Progenitor cell of endocrine pancreas (in vitro differentiated cells): ENCODE measurements at regions not wholly inside any gene's neighbourhood (a gene's known extent, or its start where the extent isn't known, plus 50 kb on each side); places are given as distances from the start of the nearest gene placed in this dataset.

Experiments
- DNase-seq: peaks from one replicate; pipeline ENCODE4 v3.0.0; 2021; ENCODE audit warnings: low spot score; ENCODE audit not compliant: unreplicated experiment
- H3K27ac Mint-ChIP-seq: 2 replicates; pipeline ENCODE4 v1.8.0; 2021; ENCODE audit warnings: mild to moderate bottlenecking, moderate library complexity, mixed read lengths
- H3K27me3 Mint-ChIP-seq: 2 replicates; pipeline ENCODE4 v1.8.0; 2021; ENCODE audit warnings: mixed read lengths
- H3K36me3 Mint-ChIP-seq: 2 replicates; pipeline ENCODE4 v1.8.0; 2022; ENCODE audit warnings: mixed read lengths; ENCODE audit not compliant: insufficient read depth
- H3K4me1 Mint-ChIP-seq: 2 replicates; pipeline ENCODE4 v1.8.0; 2021; ENCODE audit warnings: low read depth, mixed read lengths
- H3K4me3 Mint-ChIP-seq: 2 replicates; pipeline ENCODE4 v1.8.0; 2021; ENCODE audit warnings: low read depth, mild to moderate bottlenecking, moderate library complexity, mixed read lengths
- H3K9me3 Mint-ChIP-seq: 2 replicates; pipeline ENCODE4 v1.8.0; 2021; ENCODE audit warnings: low read depth, mixed read lengths
- TF ChIP-seq, protein P1 (sequence below): fragments of 200-600 bp; sonication (generic); IDR thresholded peaks from one replicate; pipeline ENCODE4 v1.5.0; 2021; ENCODE audit warnings: antibody characterized with exemption, mild to moderate bottlenecking; ENCODE audit not compliant: unreplicated experiment

DNA sequence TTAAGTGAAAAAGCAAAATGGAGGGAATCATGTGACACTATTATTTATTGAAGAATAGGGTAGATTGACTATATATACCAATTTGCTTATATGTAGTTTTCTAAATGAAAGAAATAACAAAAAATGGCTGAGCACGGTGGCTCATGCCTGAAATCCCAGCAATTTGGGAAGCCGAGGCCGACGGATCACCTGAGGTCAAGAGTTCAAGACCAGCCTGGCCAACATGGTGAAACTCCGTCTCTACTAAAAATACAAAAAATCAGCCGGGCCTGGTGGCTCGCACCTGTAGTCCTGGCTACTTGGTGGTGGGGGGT is 59.3 kb upstream of the MYCN start:
- H3K4me3 Mint-ChIP-seq = no peak overlapping the region
- H3K27me3 Mint-ChIP-seq = peaks cover 5% of the 10 kb centered on the region
- H3K36me3 Mint-ChIP-seq = no peaks in the 10 kb centered on the region
- TF ChIP-seq, protein P1, sequence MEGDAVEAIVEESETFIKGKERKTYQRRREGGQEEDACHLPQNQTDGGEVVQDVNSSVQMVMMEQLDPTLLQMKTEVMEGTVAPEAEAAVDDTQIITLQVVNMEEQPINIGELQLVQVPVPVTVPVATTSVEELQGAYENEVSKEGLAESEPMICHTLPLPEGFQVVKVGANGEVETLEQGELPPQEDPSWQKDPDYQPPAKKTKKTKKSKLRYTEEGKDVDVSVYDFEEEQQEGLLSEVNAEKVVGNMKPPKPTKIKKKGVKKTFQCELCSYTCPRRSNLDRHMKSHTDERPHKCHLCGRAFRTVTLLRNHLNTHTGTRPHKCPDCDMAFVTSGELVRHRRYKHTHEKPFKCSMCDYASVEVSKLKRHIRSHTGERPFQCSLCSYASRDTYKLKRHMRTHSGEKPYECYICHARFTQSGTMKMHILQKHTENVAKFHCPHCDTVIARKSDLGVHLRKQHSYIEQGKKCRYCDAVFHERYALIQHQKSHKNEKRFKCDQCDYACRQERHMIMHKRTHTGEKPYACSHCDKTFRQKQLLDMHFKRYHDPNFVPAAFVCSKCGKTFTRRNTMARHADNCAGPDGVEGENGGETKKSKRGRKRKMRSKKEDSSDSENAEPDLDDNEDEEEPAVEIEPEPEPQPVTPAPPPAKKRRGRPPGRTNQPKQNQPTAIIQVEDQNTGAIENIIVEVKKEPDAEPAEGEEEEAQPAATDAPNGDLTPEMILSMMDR = no peak
- no peaks in the 10 kb centered on the region for H3K9me3 Mint-ChIP-seq
- DNase-seq = no peak
- H3K4me1 Mint-ChIP-seq = no peaks in the 10 kb centered on the region
- no peak overlapping the region for H3K27ac Mint-ChIP-seq

DNA sequence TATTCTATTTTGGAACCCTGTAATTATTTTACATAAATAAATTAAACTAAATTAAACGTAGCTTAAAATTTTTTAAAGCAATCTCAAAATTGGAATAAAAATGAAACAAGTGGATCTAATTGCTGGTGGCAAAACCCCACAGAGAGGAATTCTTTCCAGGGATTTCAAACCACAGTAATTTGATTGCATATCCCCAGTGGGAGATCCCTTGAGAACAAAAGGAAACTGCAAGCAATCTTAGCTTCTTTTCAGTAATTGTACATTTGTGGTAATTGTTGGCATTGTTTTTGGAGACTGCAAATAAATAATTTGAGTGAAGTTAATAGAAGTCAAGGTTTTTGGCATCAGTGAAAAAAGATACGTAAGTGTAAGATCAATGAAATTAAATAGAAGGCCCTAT is 58.7 kb upstream of the MYCN start:
- no peaks in the 10 kb centered on the region for H3K9me3 Mint-ChIP-seq
- no peak overlapping the region for H3K4me3 Mint-ChIP-seq
- no peaks in the 10 kb centered on the region for H3K4me1 Mint-ChIP-seq
- H3K27ac Mint-ChIP-seq = no peak overlapping the region
- TF ChIP-seq, protein P1 = no peak
- H3K36me3 Mint-ChIP-seq = no peaks in the 10 kb centered on the region
- H3K27me3 Mint-ChIP-seq = peaks cover 5% of the 10 kb centered on the region
- no peak for DNase-seq

DNA sequence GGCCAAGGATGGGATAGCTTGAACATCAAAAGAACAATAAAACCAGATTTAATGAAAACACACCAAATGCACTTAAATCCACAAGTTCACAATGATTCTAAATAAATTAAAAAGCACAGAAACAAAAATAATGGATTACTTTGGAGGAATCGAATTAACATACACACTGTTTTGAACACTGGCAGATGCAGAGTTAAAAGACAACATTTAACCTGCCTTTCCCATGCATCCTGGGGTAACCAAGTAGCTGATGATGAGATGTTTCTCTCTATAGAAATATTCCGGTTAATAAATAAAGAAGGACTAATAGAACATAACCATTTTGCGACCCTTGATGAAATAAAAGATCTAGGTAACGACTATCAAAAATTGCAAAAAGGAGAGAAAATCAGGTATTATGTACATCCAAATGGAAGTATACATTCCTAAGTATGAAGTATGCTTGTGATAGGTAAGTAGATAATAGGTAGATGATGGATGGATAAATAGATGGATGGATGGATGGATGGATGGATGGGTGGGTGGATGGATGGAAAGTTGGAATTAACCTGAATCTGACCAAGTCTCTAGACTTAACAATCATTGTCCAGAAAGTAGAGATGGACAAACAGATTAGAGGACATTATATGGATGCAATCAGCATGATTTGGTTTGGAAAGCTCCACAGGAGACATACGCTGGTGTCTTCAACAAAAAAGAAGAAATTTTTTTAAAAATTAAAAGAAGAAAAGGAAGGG is 57.4 kb upstream of the MYCN start:
- H3K36me3 Mint-ChIP-seq = no peaks in the 10 kb centered on the region
- H3K4me1 Mint-ChIP-seq = no peaks in the 10 kb centered on the region
- no peak for DNase-seq
- TF ChIP-seq, protein P1 = no peak
- no peaks in the 10 kb centered on the region for H3K9me3 Mint-ChIP-seq
- peaks cover 5% of the 10 kb centered on the region for H3K27me3 Mint-ChIP-seq
- H3K27ac Mint-ChIP-seq = no peak overlapping the region
- no peak overlapping the region for H3K4me3 Mint-ChIP-seq

DNA sequence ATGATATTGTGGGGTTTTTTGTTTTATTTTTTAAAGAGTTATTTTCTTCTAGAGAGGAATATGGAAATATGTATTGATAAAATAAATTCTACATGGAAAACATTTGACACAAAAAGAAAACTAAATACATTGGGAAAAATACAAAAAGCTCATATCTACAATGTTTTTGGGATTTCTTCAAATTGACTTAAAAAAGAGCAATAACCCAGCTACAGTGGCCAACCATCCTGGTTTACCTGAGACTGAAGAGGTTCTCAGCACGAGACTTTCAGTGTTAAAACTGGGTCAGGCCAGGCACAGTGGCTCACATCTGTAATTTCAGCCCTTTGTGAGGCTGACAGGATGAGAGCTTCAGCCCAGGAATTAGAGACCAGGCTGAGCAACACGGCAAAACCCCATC is 56.7 kb upstream of the MYCN start:
- Mint-ChIP-seq H3K36me3 (no peaks in the 10 kb centered on the region), H3K9me3 (no peaks in the 10 kb centered on the region), H3K4me3 (no peak overlapping the region), H3K27ac (no peak overlapping the region), H3K27me3 (peaks cover 7% of the 10 kb centered on the region), H3K4me1 (no peaks in the 10 kb centered on the region)
- TF ChIP-seq, protein P1 = no peak
- no peak for DNase-seq

DNA sequence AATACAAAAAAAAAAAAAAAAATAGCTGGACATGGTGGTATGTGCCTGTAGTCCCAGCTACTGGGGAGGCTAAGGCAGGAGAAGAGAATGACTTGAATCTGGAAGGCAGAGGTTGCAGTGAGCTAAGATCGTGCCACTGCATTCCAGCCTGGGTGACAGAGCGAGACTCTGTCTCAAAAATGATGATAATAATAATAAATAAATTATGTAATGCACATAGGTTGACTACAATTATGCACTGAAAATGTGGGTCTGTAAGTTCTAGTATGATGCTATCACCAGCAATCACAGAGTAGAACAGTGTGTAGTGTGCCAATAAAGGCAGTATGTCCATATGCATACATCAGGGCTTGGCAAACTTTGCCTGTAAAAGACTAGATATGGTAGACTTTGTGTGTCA is 55.6 kb upstream of the MYCN start:
- no peak for DNase-seq
- H3K27me3 Mint-ChIP-seq = peaks cover 7% of the 10 kb centered on the region
- H3K4me3 Mint-ChIP-seq = no peak overlapping the region
- H3K4me1 Mint-ChIP-seq = peaks cover 2% of the 10 kb centered on the region
- H3K27ac Mint-ChIP-seq = peak overlapping the region; percentile 24
- no peaks in the 10 kb centered on the region for H3K9me3 Mint-ChIP-seq
- no peaks in the 10 kb centered on the region for H3K36me3 Mint-ChIP-seq
- TF ChIP-seq, protein P1 = no peak
